A673 (cell line): ENCODE measurements at regions not wholly inside any gene's neighbourhood (a gene's known extent, or its start where the extent isn't known, plus 50 kb on each side); places are given as distances from the start of the nearest gene placed in this dataset.

Experiments used
- BruUV-seq: library from RNA; stranded (reverse); fragments of 400-500 nt; replicated peaks from 2 replicates; lab custom pipeline; 2021; lab: Mats Ljungman, UMichigan
- CTCF ChIA-PET: fragments of 300-600 bp; sonication (Branson Sonifier 250); formaldehyde crosslinking; loops from one replicate; lab custom pipeline; 2022; ENCODE audit warnings: antibody characterized with exemption; lab: Charles Lee
- POLR2A ChIA-PET: fragments of 300-600 bp; sonication (Branson Sonifier 250); formaldehyde crosslinking; loops from one replicate; lab custom pipeline; 2022; ENCODE audit warnings: antibody characterized with exemption; ENCODE audit not compliant: low non-redundant PET; lab: Charles Lee
- DNase-seq: peaks from one replicate; pipeline ENCODE4 v3.0.0-alpha.2; 2015; ENCODE audit warnings: low spot score
- H3K27ac ChIP-seq: fragments of 200-600 bp; sonication (generic); 2 replicates; pipeline ENCODE4 v1.5.1; 2016; ENCODE audit warnings: mixed run types, low read depth, mild to moderate bottlenecking, mixed read lengths, antibody characterized with exemption, low read length; ENCODE audit not compliant: poor library complexity, severe bottlenecking
- H3K27me3 ChIP-seq: fragments of 200-600 bp; sonication (generic); replicated peaks from 2 replicates; pipeline ENCODE4 v1.6.1; 2017; ENCODE audit warnings: mixed run types, low read depth, mild to moderate bottlenecking, mixed read lengths, antibody characterized with exemption, low read length; ENCODE audit not compliant: insufficient read depth, poor library complexity
- H3K36me3 ChIP-seq: fragments of 200-600 bp; sonication (generic); 2 replicates; pipeline ENCODE4 v1.6.1; 2016; ENCODE audit warnings: mixed run types, mild to moderate bottlenecking, mixed read lengths, antibody characterized with exemption, low read length; ENCODE audit not compliant: insufficient read depth, poor library complexity, severe bottlenecking
- H3K4me1 ChIP-seq: fragments of 200-600 bp; sonication (generic); 2 replicates; pipeline ENCODE4 v1.6.1; 2017; ENCODE audit warnings: mixed run types, mild to moderate bottlenecking, mixed read lengths, antibody characterized with exemption, low read length; ENCODE audit not compliant: insufficient read depth, poor library complexity, severe bottlenecking
- H3K4me3 ChIP-seq: fragments of 200-600 bp; sonication (generic); 2 replicates; pipeline ENCODE4 v1.5.1; 2016; ENCODE audit warnings: low read depth, mixed run types, mild to moderate bottlenecking, mixed read lengths, low read length; ENCODE audit not compliant: poor library complexity, severe bottlenecking
- H3K9me3 ChIP-seq: fragments of 200-600 bp; sonication (generic); 2 replicates; pipeline ENCODE4 v1.6.1; 2016; ENCODE audit warnings: mixed run types, low read depth, mild to moderate bottlenecking, mixed read lengths, antibody characterized with exemption, low read length; ENCODE audit not compliant: poor library complexity, severe bottlenecking
- CTCF ChIP-seq: fragments of 300-800, 200-600 bp; sonication (generic); conservative IDR thresholded peaks from 2 replicates; pipeline ENCODE4 v1.5.1; 2017; ENCODE audit warnings: low read depth, mild to moderate bottlenecking, antibody characterized with exemption, low read length, moderate library complexity, mixed read lengths
- EZH2 ChIP-seq: fragments of 200-600 bp; sonication (generic); IDR thresholded peaks from 2 replicates; pipeline ENCODE4 v1.6.1; 2017; ENCODE audit warnings: borderline replicate concordance, low read depth, mild to moderate bottlenecking, mixed read lengths, antibody characterized with exemption, low read length; ENCODE audit not compliant: poor library complexity, severe bottlenecking
- intact Hi-C: fragments of 100-400 bp; cut with micrococcal nuclease; formaldehyde crosslinking; loops from one replicate; pipeline ENCODE4 v1.10.0; 2022; ENCODE audit not compliant: unreplicated experiment

- H3K36me3 ChIP-seq: no peaks in the 10 kb centered on the region
- ChIA-PET POLR2A (no interaction called here), CTCF (no interaction called here)
- TF ChIP-seq CTCF: no peak
- no peak for TF ChIP-seq EZH2
- DNase-seq: no peak
- intact Hi-C loops: no loop called here
- H3K4me1 ChIP-seq: no peaks in the 10 kb centered on the region
- no peak overlapping the region for H3K27ac ChIP-seq
- BruUV-seq: no TSS peak
- no peaks in the 10 kb centered on the region for H3K27me3 ChIP-seq
- H3K9me3 ChIP-seq: no peaks in the 10 kb centered on the region
- no peak overlapping the region for H3K4me3 ChIP-seq
Measured at GRCh38 chr2:239609162-239609561, 208.3 kb upstream of the HDAC4 start.

- BruUV-seq: no TSS peak
- TF ChIP-seq CTCF: no peak
- TF ChIP-seq EZH2: no peak
- CTCF ChIA-PET: no interaction called here
- POLR2A ChIA-PET: no interaction called here
- Histone ChIP-seq H3K4me3 (no peak overlapping the region), H3K9me3 (no peaks in the 10 kb centered on the region), H3K27ac (no peak overlapping the region), H3K27me3 (no peaks in the 10 kb centered on the region), H3K36me3 (no peaks in the 10 kb centered on the region), H3K4me1 (no peaks in the 10 kb centered on the region)
- DNase-seq: no peak
- intact Hi-C loops: no loop called here
Measured at GRCh38 chr2:239608723-239609122, 207.9 kb upstream of the HDAC4 start.

GRCh38 chr2:239608260-239608659 lies 207.4 kb upstream of the HDAC4 start:
- no peaks in the 10 kb centered on the region for H3K27me3 ChIP-seq
- H3K9me3 ChIP-seq: no peaks in the 10 kb centered on the region
- ChIA-PET CTCF (no interaction called here), POLR2A (no interaction called here)
- TF ChIP-seq EZH2 (no peak), CTCF (no peak)
- intact Hi-C loops: no loop called here
- no peaks in the 10 kb centered on the region for H3K36me3 ChIP-seq
- DNase-seq: no peak
- H3K4me3 ChIP-seq: no peak overlapping the region
- BruUV-seq: no TSS peak
- H3K27ac ChIP-seq: no peak overlapping the region
- H3K4me1 ChIP-seq: no peaks in the 10 kb centered on the region
